Fibroblast of the aortic adventitia (primary cell): ENCODE measurements at regions not wholly inside any gene's neighbourhood (a gene's known extent, or its start where the extent isn't known, plus 50 kb on each side); places are given as distances from the start of the nearest gene placed in this dataset.

ENCODE experiments used
- DNase-seq: peaks from one replicate; pipeline ENCODE4 v3.0.0-alpha.2; 2010; ENCODE audit warnings: low read depth
- H3K4me3 ChIP-seq: 2 replicates; pipeline ENCODE4 v1.5.1; 2011; ENCODE audit warnings: low read depth, mild to moderate bottlenecking, control low read depth, low read length, moderate library complexity
- CTCF ChIP-seq: IDR thresholded peaks from 2 replicates; pipeline ENCODE4 v1.5.1; 2011; ENCODE audit warnings: mild to moderate bottlenecking, low read length, control low read depth, inconsistent platforms; ENCODE audit not compliant: insufficient read depth

- H3K4me3 ChIP-seq = no peak overlapping the region
- DNase-seq = no peak
These were observed 283.9 kb upstream of the EEF2KMT start for GRCh38 chr16:5381481-5381880.

DNA sequence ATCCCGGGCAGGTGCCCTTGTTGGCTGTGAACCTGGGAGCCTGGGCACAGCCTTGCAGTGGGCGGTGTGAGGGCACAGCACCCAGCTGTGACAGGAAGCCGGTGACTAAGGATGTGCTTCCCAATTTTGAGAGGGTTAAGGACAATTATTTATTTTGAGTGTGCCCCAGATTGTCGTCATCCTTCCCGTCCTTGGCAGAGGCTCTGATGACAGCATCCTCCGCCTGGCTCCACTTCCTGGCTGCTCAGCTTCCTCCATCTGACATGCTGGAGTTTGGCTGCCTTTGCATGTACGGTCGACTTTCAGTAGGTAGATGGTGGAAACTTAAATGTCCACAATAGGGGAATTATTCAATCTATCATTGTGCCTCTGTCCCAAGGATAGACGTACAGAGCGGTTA lies 282.4 kb upstream of the EEF2KMT start:
- no peak for DNase-seq
- no peak overlapping the region for H3K4me3 ChIP-seq
- TF ChIP-seq CTCF = no peak

More at GRCh38 chr16:5381481-5381880, 283.9 kb upstream of the EEF2KMT start:
- TF ChIP-seq CTCF = no peak

DNA sequence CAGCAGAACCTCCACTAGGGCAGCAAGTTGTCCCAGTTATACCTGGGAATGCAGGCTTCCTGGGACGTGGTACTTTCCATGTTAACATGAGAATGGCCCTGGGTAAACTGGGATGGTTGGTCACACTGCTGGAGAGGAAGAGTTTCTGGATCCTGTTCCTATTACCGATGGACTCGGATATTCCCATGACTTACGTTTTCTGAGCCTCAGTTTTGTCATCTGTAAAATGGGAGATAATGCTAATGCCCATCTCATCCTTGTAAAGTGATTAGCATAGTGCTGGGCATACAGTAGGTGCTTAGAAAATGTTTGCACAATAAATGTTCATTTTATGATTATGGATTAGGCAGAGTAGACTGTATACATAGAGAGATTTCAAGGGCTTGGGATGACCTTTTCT lies 280.9 kb upstream of the EEF2KMT start:
- no peak for TF ChIP-seq CTCF
- DNase-seq = no peak
- H3K4me3 ChIP-seq = no peak overlapping the region

- TF ChIP-seq CTCF = no peak
- no peak overlapping the region for H3K4me3 ChIP-seq
- no peak for DNase-seq
These were observed 279.8 kb upstream of the EEF2KMT start for GRCh38 chr16:5377280-5377898.

GRCh38 chr16:5374184-5374583 lies 276.6 kb upstream of the EEF2KMT start:
- DNase-seq = no peak
- no peak overlapping the region for H3K4me3 ChIP-seq
- TF ChIP-seq CTCF = no peak

GRCh38 chr16:5367951-5368350 lies 270.4 kb upstream of the EEF2KMT start:
- no peak for TF ChIP-seq CTCF
- DNase-seq = no peak
- no peak overlapping the region for H3K4me3 ChIP-seq

GRCh38 chr16:5366126-5366525 lies 268.5 kb upstream of the EEF2KMT start:
- H3K4me3 ChIP-seq = no peak overlapping the region
- no peak for DNase-seq
- no peak for TF ChIP-seq CTCF
